ENCODE measurements at regions not wholly inside any gene's neighbourhood (a gene's known extent, or its start where the extent isn't known, plus 50 kb on each side); places are given as distances from the start of the nearest gene placed in this dataset.

- H3K36me3 ChIP-seq = no peaks in the 10 kb centered on the region
- H3K4me3 ChIP-seq = no peak overlapping the region
- 27% methylated on average over 2 of the region's 2 CpGs for WGBS
- intact Hi-C loops (cut with DNase I) = no loop called here
- H3K4me1 ChIP-seq (replicated peaks) = no peaks in the 10 kb centered on the region
- no peak for DNase-seq (ENCODE audit: low spot score)
- H3K27ac ChIP-seq = no peak overlapping the region
- no peak for TF ChIP-seq POLR2AphosphoS5 (IDR thresholded peaks at IDR 0.05)
- no peaks in the 10 kb centered on the region for H3K27me3 ChIP-seq (replicated peaks; ENCODE audit: insufficient read depth)
- H3K9me3 ChIP-seq = no peaks in the 10 kb centered on the region
Measured at GRCh38 chr5:98498028-98498427, 275.4 kb upstream of the RGMB start.

GRCh38 chr5:98499892-98500291 is 273.6 kb upstream of the RGMB start:
- H3K4me3 ChIP-seq = no peak overlapping the region

GRCh38 chr5:98500811-98501210 is 272.7 kb upstream of the RGMB start:
- TF ChIP-seq POLR2AphosphoS5 (IDR thresholded peaks at IDR 0.05) (no peak), POLR2A (IDR thresholded peaks at IDR 0.05) (no peak), CTCF (IDR thresholded peaks at IDR 0.05) (no peak)
- no peaks in the 10 kb centered on the region for H3K9me3 ChIP-seq
- no peak for DNase-seq (ENCODE audit: low spot score)
- intact Hi-C loops (cut with DNase I) = no loop called here
- H3K4me1 ChIP-seq (replicated peaks) = no peaks in the 10 kb centered on the region
- no peaks in the 10 kb centered on the region for H3K36me3 ChIP-seq
- no peak overlapping the region for H3K4me3 ChIP-seq
- WGBS = 43% methylated on average over 3 of the region's 3 CpGs
- no peak overlapping the region for H3K27ac ChIP-seq
- no peaks in the 10 kb centered on the region for H3K27me3 ChIP-seq (replicated peaks; ENCODE audit: insufficient read depth)

More at GRCh38 chr5:98499892-98500291, 273.6 kb upstream of the RGMB start:
- Histone ChIP-seq H3K36me3 (no peaks in the 10 kb centered on the region), H3K9me3 (no peaks in the 10 kb centered on the region), H3K27ac (no peak overlapping the region), H3K27me3 (replicated peaks; ENCODE audit: insufficient read depth) (no peaks in the 10 kb centered on the region), H3K4me1 (replicated peaks) (no peaks in the 10 kb centered on the region)
- TF ChIP-seq POLR2A (IDR thresholded peaks at IDR 0.05) = no peak
- no peak for TF ChIP-seq POLR2AphosphoS5 (IDR thresholded peaks at IDR 0.05)
- no peak for TF ChIP-seq CTCF (IDR thresholded peaks at IDR 0.05)
- 68% methylated on average over 1 of the region's 1 CpG for WGBS
- intact Hi-C loops (cut with DNase I) = no loop called here
- no peak for DNase-seq (ENCODE audit: low spot score)

- Histone ChIP-seq H3K9me3 (no peaks in the 10 kb centered on the region), H3K4me3 (no peak overlapping the region), H3K27me3 (replicated peaks; ENCODE audit: insufficient read depth) (no peaks in the 10 kb centered on the region), H3K27ac (no peak overlapping the region), H3K4me1 (replicated peaks) (no peaks in the 10 kb centered on the region), H3K36me3 (no peaks in the 10 kb centered on the region)
- 42% methylated on average over 2 of the region's 2 CpGs for WGBS
- intact Hi-C loops (cut with DNase I) = no loop called here
- no peak for DNase-seq (ENCODE audit: low spot score)
- no peak for TF ChIP-seq POLR2AphosphoS5 (IDR thresholded peaks at IDR 0.05)
- no peak for TF ChIP-seq POLR2A (IDR thresholded peaks at IDR 0.05)
Measured at GRCh38 chr5:98503616-98504015, 269.8 kb upstream of the RGMB start.

- Histone ChIP-seq H3K36me3 (no peaks in the 10 kb centered on the region), H3K9me3 (no peaks in the 10 kb centered on the region), H3K27ac (no peak overlapping the region), H3K4me1 (replicated peaks) (no peaks in the 10 kb centered on the region), H3K27me3 (replicated peaks; ENCODE audit: insufficient read depth) (no peaks in the 10 kb centered on the region), H3K4me3 (no peak overlapping the region)
- intact Hi-C loops (cut with DNase I) = no loop called here
- no peak for DNase-seq (ENCODE audit: low spot score)
- no peak for TF ChIP-seq POLR2AphosphoS5 (IDR thresholded peaks at IDR 0.05)
- TF ChIP-seq POLR2A (IDR thresholded peaks at IDR 0.05) = no peak
- no peak for TF ChIP-seq CTCF (IDR thresholded peaks at IDR 0.05)
- 33% methylated on average over 2 of the region's 2 CpGs for WGBS
Measured at GRCh38 chr5:98504505-98504904, 269.0 kb upstream of the RGMB start.

GRCh38 chr5:98510143-98510985 is 263.1 kb upstream of the RGMB start:
- TF ChIP-seq CTCF (IDR thresholded peaks at IDR 0.05) (no peak), POLR2A (IDR thresholded peaks at IDR 0.05) (no peak), POLR2AphosphoS5 (IDR thresholded peaks at IDR 0.05) (no peak)
- Histone ChIP-seq H3K27ac (no peak overlapping the region), H3K36me3 (no peaks in the 10 kb centered on the region), H3K9me3 (no peaks in the 10 kb centered on the region), H3K4me1 (replicated peaks) (no peaks in the 10 kb centered on the region), H3K4me3 (no peak overlapping the region), H3K27me3 (replicated peaks; ENCODE audit: insufficient read depth) (no peaks in the 10 kb centered on the region)
- 29% methylated on average over 10 of the region's 10 CpGs for WGBS
- intact Hi-C loops (cut with DNase I) = no loop called here
- DNase-seq (ENCODE audit: low spot score) = no peak
